Limb (tissue), 2 donors: ENCODE measurements at regions not wholly inside any gene's neighbourhood (a gene's known extent, or its start where the extent isn't known, plus 50 kb on each side); places are given as distances from the start of the nearest gene placed in this dataset.

Experiments used
- DNase-seq, 2 donors: peaks; one replicate each; pipeline ENCODE4 v3.0.0-alpha.2; 2016; ENCODE audit errors: extremely low spot score in 2 of 2

DNA sequence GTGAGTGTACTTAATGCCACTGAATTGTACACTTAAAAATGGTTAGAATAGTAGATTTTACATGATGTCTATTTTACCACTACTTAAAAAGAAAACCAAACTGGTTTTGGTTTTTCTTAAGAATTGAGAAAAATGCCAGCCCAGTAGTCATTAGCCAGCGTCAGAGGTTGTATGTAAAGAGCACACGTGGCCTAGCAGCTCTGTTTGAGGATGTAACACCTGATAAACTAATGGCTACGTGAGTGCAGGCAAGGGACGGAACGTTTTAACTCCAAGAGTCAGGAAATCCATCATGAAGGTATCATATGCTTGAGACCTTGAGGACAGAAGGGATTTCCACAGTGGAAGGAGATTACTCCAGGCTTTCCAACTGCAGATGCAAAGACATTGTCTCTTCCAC, 223.7 kb downstream of the MRPL39 start:
- DNase-seq: no peak

DNA sequence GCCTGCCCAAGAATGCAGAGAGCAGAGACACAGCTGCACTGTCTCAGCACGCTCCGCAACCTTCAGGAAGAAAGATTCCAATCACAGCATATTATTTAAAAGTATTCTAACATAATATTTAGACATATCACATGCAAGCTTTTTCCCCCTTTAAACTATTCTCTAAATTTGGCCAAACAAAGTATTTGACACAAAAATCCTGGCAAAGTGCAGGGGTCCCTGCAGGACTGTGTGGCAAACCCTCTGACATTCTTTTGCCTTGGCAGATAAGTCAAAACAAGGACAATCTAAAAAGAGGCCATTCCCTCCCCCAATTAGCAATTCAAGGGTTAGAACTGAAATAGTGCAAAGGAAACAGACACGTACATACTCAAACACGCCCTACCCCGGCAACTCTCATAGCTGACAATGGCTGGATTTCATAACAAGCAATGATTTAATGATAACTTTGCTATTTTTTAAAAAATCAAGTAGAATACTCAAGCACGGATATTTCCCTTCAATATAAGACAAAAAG, 225.3 kb downstream of the MRPL39 start:
- DNase-seq: no peak

DNA sequence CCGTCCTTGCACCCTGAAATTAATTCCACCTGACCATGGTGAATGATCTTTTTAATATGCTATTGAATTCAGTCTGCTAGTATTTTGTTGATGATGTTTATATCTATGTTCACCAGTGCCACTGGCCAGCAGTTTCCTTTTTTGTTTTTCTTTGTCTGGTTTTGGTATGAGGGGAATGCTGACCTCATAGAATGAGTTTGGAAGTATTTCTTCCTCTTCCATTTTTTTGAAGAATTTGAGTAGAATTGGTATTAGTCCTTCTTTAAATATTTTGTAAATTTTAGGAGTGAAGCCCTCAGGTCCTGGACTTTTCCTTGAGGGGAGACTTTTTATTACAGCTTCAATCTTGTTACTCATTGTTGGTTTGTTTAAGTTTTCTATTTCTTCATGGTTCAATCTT, 231.6 kb downstream of the MRPL39 start:
- DNase-seq: no peak

DNA sequence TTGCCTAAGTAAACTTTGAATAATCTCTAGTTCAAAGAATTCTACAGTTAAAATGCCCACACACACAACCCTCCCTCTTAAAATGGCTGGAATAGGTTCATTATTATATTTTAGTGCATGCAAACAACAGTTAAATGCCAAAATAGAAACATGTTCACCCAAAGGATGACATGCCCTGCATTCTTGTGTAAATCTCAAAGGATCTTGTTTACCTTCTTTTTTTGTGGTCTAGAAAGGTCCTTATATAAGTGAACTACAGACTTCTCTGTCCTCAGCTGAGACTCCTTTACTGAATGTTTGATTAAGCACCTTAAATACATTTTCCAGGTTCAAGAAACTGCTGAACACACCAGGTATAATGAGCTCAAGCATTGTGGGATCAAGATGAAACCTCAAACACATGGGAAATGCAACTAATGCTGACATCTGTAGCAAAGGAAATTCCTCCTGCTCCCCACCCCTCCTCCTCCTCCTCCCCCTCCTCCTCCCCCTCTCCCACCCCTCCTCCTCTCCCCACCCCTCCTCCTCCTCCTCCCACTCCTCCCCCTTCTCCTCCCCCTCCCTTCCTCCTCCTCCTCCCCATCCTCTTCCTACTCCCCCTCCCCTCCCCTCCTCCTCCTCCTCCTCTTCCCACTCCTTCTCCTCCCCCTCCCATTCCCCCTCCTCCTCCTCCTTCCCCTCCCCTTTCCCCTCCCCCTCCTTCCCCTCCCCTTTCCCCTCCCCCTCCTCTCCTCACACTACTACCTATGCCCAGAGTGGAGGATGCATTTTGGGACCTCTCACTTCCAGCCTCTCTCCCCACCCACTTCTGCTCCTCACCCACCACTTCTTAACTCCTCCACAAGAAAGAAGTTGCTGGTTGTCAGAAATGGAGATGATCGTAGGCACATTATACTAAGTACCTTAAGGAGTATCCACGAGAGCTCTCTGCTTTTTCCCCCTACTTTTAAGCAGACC, 233.9 kb downstream of the MRPL39 start:
- no peak for DNase-seq

DNA sequence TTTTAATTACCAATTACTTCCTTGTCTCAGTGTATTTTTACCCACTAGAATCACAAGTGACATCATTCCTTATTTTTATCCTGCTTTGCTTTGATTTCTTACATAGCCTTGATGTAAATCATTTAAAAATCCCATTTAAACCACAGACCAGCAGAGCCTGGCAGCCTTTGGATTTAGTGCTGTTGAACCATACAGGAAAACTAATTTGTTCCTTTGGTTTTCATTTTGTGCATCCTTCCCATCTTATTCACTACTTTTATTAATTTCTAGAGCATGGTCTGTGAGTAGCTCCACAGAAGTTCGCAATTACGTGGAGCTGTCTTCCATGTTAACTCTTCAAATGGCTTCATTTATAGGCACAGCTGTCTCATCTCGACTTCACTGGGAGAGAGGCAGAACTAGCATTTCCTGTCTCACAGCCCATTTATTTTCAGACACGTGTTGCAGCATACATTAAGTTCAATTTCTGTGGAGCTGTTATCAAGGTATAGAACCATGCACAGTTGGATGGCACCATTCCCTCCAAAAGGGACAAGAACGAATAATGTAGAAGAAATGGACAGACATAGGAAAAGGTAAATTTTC, 235.3 kb downstream of the MRPL39 start:
- no peak for DNase-seq

- no peak for DNase-seq
These were observed 237.0 kb downstream of the MRPL39 start for GRCh38 chr21:25370311-25370744.

- DNase-seq: no peak
These were observed 237.6 kb downstream of the MRPL39 start for GRCh38 chr21:25369524-25370300.

DNA sequence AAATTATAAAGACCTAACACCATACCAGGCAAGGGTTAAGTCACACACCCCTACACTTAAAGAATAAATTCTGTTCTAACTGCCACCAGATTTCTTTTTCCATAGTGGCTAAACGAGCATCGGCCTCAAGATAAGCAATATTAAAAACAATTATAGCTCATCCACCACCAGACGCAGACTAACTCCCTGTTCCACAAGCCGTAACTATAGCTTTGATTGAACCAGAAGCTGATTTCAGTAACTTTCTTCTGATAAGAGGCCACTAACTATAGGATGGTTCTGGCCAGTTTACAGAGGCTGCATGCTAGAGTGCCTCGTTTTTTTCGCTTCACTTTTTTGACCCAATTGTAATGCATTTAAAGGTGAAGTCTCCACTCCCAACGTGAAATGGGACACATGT, 238.8 kb downstream of the MRPL39 start:
- no peak for DNase-seq

- DNase-seq: no peak
These were observed 241.2 kb downstream of the MRPL39 start for GRCh38 chr21:25366116-25366515.

GRCh38 chr21:25362375-25363267, 244.7 kb downstream of the MRPL39 start:
- no peak for DNase-seq

GRCh38 chr21:25361765-25362164, 245.5 kb downstream of the MRPL39 start:
- DNase-seq: no peak

- no peak for DNase-seq
These were observed 246.2 kb downstream of the MRPL39 start for GRCh38 chr21:25361097-25361496.

DNA sequence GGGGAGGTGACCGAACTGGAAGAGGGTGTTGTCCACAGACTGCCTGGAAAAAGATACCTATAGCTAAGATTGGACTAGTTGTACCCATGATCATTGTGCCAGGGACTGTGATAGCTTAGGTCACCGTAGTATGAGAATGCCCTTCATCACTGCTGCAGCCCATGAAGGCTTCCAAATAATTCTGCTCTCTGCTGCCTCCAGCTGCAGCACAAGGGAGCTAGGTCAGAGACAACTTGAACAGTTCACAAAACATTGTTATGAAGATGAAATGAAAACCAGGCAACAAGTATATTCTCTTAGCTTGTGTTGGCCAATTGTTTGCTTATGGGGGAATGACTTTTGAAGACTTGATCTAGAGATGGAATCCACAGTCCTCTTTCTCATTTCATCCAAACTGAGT, 246.7 kb downstream of the MRPL39 start:
- DNase-seq: no peak

DNA sequence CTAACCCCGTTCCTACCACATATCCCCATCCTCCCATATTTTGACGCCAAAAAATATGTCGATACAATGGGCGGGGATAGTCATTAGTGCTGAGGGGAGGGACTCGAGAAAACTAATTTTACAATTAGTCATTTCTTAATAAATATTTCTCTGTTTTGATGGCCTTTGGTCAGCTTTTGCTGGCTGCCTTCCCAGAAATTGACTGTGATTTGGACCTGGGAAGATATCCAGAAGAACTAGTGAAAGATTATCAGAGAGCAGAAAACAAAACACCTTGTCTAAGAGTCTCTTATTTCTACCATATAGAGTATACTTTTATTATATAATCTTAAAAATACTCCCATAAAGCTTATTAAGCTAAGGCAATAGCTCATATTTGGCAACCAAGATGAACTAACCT, 247.6 kb downstream of the MRPL39 start:
- no peak for DNase-seq

DNA sequence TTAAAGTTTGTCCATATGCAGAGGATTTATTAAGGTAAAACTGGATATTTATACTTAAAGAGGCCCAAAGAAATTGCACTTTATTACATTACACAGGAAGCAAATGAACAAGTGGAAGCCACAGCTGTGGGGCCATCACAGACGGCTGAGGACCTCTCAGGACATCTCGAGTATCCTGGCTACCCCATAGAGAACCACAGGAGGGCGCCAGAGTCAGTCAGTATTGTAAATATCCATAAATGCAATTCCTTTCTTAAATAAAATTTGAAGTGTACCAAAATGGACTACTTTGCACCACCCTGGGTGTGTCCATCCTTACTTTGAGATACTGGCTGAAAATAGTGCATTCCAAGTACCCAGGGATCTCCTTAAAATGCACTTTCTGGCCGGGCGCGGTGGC, 257.2 kb downstream of the MRPL39 start:
- no peak for DNase-seq

DNA sequence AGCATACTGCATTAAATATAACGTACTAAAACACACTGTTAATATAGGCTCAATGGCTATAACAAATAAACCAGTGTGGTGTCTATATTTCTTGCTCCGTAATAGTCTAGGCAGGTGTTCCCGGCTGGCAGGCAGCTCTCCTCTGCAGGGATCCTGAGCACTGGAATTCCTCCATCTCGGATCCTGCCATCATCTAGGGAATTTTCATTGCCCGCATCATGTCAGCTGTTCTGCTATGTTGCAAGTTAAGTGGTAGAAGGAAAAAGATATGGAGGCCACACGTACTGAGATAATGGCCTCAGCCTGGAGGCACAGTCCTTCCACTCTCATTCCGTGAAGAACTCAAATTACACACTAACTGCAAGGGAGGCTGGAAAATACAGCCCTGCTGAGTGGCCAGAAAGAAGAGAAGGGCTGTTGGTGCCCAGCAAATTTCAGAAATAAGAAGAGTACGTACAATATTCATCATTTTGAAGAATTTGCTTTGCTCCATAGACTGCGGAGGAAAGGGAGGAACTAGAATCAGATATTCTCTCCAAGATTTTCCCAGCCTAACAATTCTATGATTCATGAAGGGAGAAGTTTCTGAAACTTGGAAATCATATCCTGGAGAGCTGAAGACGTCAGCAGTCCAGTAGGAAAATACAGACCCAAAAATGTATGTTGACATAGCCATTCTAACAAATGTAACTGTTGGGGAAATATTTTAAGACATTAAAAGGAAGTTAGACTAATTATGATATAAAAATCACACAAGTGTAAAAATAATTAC, 263.3 kb downstream of the MRPL39 start:
- DNase-seq: no peak

DNA sequence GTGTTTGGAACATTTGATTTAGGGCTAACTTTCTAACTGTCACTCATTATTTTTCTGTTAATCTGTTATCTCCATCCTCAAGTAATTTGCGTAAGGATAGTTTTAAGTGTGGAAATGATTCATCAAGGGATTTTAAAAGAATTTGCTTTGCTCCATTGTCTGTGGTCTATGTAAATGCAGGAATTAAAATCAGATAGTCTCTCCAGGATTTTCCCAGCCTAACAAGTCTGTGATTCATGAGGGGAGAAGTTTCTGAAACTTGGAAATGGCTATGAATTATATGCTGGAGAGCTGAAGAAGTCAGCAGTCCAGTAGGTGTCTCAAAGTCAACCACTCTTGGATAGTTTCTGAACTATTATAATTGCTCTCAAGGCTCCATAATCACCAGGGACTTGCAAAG, 264.5 kb downstream of the MRPL39 start:
- DNase-seq: no peak

GRCh38 chr21:25341981-25342380, 265.3 kb downstream of the MRPL39 start:
- no peak for DNase-seq

DNA sequence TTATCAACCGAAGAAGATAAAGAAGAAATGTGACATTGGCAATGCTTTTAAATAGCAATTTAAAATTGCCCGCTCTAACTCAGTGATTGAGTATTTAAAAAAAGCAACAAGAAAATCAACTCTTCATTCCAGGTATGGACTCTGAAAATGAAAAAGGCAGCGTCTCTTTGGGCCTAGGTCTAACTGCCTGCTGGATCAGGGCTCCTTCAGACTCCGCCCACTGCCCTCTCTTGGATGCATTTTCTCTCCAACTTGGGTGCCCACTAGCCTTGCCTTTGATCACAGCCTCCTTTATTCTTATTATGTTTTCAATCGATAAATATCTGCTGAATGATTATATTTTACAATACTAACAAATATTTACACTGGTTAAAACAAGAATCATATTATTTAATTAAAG, 268.9 kb downstream of the MRPL39 start:
- no peak for DNase-seq

DNA sequence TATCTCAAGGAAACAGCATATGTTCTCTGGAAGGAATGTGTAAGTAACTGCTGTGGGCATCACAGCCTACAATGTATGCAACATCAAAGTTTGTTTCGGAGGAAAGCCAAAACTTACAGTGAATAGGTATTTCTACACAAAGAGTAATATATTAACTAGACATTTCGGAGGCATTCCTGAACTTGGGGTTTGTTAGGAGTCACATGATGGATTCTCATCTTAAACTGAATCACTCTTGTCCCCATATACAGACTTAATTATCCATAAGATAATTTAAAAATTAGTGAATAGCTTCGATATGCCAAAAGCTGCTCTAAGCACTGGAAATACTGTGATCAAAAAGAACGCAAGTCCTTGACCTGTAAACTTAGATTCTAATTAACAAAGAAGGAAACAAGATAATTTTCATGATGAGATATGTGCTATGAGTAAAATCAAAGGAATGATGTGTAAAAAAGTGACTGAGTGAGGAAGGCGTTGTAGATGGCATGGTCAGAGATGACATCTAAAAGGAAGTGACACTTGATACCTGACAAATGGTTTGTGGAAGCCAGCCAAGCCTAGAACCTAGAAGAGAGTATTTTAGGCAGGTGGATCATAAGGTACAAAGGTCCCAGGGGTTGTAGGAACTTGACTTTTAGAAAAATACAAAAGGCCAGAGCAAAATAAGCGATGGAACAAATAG, 273.1 kb downstream of the MRPL39 start:
- DNase-seq: no peak
